H1 (cell line): ENCODE measurements at regions not wholly inside any gene's neighbourhood (a gene's known extent, or its start where the extent isn't known, plus 50 kb on each side); places are given as distances from the start of the nearest gene placed in this dataset.

Experiments used
- CBX8 ChIP-seq: fragments of 300-800, 300-1000 bp; sonication (generic); IDR thresholded peaks from 2 replicates; pipeline ENCODE4 v1.7.1; 2016; ENCODE audit warnings: low read depth, low read length, borderline replicate concordance
- FOSL1 ChIP-seq: IDR thresholded peaks from 2 replicates; pipeline ENCODE4 v1.6.1; 2011; ENCODE audit warnings: mild to moderate bottlenecking, low read depth, low read length, moderate library complexity; ENCODE audit not compliant: insufficient read depth
- MAFK ChIP-seq: IDR thresholded peaks from 2 replicates; pipeline ENCODE4 v1.6.1; 2012; ENCODE audit warnings: low read depth, mild to moderate bottlenecking, improper control_type of control experiment, low read length
- TF ChIP-seq, protein P1 (sequence below): fragments of 300-600 bp; sonication (generic); IDR thresholded peaks from 2 replicates; pipeline ENCODE4 v1.7.1; 2012; ENCODE audit warnings: low read length, moderate library complexity, mild to moderate bottlenecking, inconsistent platforms; ENCODE audit not compliant: insufficient replicate concordance

DNA sequence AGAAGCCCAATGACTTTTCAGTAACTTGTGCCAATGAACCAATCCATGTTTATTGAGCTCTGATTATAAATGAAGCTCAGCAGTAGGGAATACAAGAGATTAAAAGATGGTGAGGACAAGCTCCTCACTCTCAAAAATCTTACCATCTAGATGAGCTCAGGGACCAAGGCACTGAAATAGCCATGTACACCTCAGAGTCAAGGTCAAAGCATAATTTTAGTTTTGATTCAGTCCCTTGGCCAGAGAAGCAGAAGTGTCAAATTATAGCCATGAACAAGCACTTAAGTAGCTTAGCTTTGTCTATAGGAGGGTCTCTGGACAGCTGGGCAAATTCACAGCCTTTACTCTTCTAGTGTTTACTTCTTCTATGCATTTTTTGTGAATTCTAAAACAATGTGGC, 131.0 kb upstream of the DTNBP1 start (continued):
- TF ChIP-seq FOSL1 (no peak), MAFK (no peak), CBX8 (no peak)
- TF ChIP-seq, protein P1, sequence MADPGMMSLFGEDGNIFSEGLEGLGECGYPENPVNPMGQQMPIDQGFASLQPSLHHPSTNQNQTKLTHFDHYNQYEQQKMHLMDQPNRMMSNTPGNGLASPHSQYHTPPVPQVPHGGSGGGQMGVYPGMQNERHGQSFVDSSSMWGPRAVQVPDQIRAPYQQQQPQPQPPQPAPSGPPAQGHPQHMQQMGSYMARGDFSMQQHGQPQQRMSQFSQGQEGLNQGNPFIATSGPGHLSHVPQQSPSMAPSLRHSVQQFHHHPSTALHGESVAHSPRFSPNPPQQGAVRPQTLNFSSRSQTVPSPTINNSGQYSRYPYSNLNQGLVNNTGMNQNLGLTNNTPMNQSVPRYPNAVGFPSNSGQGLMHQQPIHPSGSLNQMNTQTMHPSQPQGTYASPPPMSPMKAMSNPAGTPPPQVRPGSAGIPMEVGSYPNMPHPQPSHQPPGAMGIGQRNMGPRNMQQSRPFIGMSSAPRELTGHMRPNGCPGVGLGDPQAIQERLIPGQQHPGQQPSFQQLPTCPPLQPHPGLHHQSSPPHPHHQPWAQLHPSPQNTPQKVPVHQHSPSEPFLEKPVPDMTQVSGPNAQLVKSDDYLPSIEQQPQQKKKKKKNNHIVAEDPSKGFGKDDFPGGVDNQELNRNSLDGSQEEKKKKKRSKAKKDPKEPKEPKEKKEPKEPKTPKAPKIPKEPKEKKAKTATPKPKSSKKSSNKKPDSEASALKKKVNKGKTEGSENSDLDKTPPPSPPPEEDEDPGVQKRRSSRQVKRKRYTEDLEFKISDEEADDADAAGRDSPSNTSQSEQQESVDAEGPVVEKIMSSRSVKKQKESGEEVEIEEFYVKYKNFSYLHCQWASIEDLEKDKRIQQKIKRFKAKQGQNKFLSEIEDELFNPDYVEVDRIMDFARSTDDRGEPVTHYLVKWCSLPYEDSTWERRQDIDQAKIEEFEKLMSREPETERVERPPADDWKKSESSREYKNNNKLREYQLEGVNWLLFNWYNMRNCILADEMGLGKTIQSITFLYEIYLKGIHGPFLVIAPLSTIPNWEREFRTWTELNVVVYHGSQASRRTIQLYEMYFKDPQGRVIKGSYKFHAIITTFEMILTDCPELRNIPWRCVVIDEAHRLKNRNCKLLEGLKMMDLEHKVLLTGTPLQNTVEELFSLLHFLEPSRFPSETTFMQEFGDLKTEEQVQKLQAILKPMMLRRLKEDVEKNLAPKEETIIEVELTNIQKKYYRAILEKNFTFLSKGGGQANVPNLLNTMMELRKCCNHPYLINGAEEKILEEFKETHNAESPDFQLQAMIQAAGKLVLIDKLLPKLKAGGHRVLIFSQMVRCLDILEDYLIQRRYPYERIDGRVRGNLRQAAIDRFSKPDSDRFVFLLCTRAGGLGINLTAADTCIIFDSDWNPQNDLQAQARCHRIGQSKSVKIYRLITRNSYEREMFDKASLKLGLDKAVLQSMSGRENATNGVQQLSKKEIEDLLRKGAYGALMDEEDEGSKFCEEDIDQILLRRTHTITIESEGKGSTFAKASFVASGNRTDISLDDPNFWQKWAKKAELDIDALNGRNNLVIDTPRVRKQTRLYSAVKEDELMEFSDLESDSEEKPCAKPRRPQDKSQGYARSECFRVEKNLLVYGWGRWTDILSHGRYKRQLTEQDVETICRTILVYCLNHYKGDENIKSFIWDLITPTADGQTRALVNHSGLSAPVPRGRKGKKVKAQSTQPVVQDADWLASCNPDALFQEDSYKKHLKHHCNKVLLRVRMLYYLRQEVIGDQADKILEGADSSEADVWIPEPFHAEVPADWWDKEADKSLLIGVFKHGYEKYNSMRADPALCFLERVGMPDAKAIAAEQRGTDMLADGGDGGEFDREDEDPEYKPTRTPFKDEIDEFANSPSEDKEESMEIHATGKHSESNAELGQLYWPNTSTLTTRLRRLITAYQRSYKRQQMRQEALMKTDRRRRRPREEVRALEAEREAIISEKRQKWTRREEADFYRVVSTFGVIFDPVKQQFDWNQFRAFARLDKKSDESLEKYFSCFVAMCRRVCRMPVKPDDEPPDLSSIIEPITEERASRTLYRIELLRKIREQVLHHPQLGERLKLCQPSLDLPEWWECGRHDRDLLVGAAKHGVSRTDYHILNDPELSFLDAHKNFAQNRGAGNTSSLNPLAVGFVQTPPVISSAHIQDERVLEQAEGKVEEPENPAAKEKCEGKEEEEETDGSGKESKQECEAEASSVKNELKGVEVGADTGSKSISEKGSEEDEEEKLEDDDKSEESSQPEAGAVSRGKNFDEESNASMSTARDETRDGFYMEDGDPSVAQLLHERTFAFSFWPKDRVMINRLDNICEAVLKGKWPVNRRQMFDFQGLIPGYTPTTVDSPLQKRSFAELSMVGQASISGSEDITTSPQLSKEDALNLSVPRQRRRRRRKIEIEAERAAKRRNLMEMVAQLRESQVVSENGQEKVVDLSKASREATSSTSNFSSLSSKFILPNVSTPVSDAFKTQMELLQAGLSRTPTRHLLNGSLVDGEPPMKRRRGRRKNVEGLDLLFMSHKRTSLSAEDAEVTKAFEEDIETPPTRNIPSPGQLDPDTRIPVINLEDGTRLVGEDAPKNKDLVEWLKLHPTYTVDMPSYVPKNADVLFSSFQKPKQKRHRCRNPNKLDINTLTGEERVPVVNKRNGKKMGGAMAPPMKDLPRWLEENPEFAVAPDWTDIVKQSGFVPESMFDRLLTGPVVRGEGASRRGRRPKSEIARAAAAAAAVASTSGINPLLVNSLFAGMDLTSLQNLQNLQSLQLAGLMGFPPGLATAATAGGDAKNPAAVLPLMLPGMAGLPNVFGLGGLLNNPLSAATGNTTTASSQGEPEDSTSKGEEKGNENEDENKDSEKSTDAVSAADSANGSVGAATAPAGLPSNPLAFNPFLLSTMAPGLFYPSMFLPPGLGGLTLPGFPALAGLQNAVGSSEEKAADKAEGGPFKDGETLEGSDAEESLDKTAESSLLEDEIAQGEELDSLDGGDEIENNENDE = no peak
